22Rv1 (cell line): ENCODE measurements at regions not wholly inside any gene's neighbourhood (a gene's known extent, or its start where the extent isn't known, plus 50 kb on each side); places are given as distances from the start of the nearest gene placed in this dataset.

Experiments
- CTCF ChIP-seq: fragments of 450-650 bp; IDR thresholded peaks from 2 replicates; pipeline ENCODE4 v1.5.1; 2017; ENCODE audit warnings: mild to moderate bottlenecking
- ZFX ChIP-seq: fragments of 450-650 bp; IDR thresholded peaks from 2 replicates; pipeline ENCODE4 v1.6.1; 2017; ENCODE audit warnings: antibody characterized with exemption, borderline replicate concordance

DNA sequence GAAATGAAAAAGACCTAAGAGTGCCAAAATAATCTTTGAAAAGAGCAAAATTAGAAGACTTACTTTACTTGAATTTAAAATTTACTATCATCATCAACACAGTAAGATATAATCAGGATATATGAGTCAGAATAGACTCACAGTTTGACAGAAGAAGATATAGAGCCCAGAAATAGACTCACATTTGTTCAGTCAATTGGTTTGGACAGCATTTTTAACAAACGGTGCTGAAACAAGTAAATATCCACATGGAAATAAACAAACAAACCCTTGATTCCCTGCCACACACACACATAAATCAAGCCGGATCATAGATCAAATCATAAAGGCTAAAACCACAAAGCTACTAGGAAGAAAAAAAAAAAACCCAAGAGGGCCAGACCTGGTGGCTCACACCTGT, 291.1 kb downstream of the ADGRG6 start:
- TF ChIP-seq CTCF (no peak), ZFX (no peak)
